Heart left ventricle (tissue), 13 donors: ENCODE measurements at regions not wholly inside any gene's neighbourhood (a gene's known extent, or its start where the extent isn't known, plus 50 kb on each side); places are given as distances from the start of the nearest gene placed in this dataset.

ENCODE experiments used
- POLR2A ChIP-seq, 2 donors: fragments of 450-650 bp; IDR thresholded peaks; one replicate each; pipeline ENCODE4 v1.6.1; 2017; ENCODE audit warnings: antibody characterized with exemption in 2 of 2, mild to moderate bottlenecking in 2 of 2, moderate library complexity in 2 of 2
- TF ChIP-seq, protein P1 (sequence below), 12 donors: fragments of 200-600 bp; sonication (generic) in 4 of 12; IDR thresholded peaks; one replicate each; pipeline versions ENCODE4 v1.5.0 to v1.8.0; 2018 to 2022; ENCODE audit warnings: antibody characterized with exemption in 12 of 12, mild to moderate bottlenecking in 5 of 12
- donor health status: ischemic (EF 13 %, LVEDD 7.1; RV severe dilation, severe dysfunction).
- donor health status: DM: no; HTN: yes; CAD: no.
- donor health status: DM: no; HTN: no; CAD: no.
- donor health status: ischemic (EF 25% LVEDD 6.9; RV normal size, moderate dysfunction).
- donor health status: ischemic (EF 25% LVEDD 5.7; RV mildly dilated, moderate dysfunction).
- donor health status: ischemic (EF 35%, LVEDD 5.7; RV mildly dilated, moderate dysfunction).
- donor health status: nonischemic (EF 11% LVEDD 7.7; RV severe dilation, severe dysfunction).
- donor health status: DM: yes; HTN: yes; CAD: no.
- donor health status: PGD.
- donor health status: ischemic (EF 29% LVEDD 5.4; RV normal size, mild dysfunction).
- donor health status: nonischemic (EF 23%, LVEDD 6.1; RV moderate dilation, normal function).

GRCh38 chr1:70671006-70671405, 259.9 kb downstream of the CTH start:
- TF ChIP-seq, protein P1, sequence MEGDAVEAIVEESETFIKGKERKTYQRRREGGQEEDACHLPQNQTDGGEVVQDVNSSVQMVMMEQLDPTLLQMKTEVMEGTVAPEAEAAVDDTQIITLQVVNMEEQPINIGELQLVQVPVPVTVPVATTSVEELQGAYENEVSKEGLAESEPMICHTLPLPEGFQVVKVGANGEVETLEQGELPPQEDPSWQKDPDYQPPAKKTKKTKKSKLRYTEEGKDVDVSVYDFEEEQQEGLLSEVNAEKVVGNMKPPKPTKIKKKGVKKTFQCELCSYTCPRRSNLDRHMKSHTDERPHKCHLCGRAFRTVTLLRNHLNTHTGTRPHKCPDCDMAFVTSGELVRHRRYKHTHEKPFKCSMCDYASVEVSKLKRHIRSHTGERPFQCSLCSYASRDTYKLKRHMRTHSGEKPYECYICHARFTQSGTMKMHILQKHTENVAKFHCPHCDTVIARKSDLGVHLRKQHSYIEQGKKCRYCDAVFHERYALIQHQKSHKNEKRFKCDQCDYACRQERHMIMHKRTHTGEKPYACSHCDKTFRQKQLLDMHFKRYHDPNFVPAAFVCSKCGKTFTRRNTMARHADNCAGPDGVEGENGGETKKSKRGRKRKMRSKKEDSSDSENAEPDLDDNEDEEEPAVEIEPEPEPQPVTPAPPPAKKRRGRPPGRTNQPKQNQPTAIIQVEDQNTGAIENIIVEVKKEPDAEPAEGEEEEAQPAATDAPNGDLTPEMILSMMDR (IDR thresholded peaks at IDR 0.05) = no peak
- TF ChIP-seq POLR2A (IDR thresholded peaks at IDR 0.05) = no peak
